T-helper 1 cell (primary cell): ENCODE measurements at regions not wholly inside any gene's neighbourhood (a gene's known extent, or its start where the extent isn't known, plus 50 kb on each side); places are given as distances from the start of the nearest gene placed in this dataset.
"Not testable (repeated sequence)": the region's sequence is repeated elsewhere in the genome, so short reads cannot be mapped to it uniquely, and the experiment has no call there.

Experiments used
- DNase-seq, 5 donors: peaks; one replicate each; pipeline ENCODE4 v3.0.0-alpha.2; 2012 to 2020

DNA sequence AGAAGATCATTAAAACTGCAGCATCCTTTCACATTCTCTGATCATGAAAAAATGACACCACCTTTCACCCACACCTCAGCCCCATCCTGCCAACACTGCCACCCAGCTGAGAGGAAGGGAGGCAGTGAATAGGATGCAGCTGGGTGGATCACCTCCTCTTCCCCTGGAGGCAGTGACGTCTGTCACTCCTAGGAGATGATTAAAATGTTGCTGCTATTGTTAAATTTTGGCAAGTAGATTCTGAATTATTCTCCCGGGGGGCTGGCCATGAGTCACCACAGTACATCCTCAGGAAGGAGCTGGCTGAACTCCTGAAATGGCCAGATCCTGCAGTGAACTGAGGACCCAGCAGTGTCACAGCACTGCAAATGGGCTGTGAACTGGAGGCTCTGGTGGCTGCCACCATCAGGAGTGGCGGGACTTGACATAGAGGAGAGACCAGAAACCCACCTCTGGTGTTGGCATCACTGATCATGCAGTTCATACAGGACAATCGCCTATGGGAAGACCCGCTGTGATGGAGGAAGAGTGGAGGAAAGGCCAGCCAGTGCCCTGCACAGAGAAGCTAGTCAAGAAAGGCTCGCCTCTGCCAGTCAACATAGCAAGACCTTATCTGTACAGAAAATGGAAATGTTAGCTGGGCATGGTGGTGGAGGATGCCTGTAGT is 199.1 kb downstream of the FAM43A start:
- no peak for DNase-seq

DNA sequence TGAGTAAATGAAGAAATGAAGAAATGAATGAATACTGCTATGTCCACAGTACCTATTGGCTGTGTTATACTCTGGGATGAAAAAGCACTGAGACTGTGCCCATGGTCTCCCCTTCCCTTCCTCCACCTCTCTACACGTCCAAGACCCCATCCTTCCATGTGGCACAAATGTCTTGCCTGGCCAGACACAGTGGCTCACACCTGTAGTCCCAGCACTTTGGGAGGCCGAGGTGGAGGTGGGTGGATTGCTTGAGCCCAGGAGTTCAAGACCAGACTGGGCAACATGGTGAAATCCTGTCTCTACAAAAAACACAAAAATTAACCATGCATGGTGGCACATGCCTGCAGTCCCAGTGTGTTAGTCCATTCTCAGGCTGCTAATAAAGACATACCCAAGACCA is 200.1 kb downstream of the FAM43A start:
- no peak for DNase-seq

DNA sequence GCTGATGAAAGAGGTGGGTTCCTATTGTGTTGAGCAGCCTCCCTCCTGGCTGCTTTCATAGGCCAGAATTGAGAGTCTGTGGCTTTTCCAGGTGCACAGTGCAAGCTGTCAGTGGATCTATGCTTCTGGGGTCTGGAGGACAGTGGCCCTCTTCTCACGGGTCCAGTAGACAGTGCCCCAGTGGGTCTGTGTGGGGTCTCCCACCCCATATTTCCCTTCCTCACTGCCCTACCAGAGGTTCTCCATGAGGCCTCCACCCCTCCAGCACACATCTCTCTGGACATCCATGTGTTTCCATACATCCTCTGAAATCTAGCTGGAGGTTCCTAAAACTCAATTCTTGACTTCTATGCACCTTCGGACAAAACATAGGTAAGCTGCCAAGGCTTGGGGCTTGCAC is 201.2 kb downstream of the FAM43A start:
- DNase-seq, result no peak

DNA sequence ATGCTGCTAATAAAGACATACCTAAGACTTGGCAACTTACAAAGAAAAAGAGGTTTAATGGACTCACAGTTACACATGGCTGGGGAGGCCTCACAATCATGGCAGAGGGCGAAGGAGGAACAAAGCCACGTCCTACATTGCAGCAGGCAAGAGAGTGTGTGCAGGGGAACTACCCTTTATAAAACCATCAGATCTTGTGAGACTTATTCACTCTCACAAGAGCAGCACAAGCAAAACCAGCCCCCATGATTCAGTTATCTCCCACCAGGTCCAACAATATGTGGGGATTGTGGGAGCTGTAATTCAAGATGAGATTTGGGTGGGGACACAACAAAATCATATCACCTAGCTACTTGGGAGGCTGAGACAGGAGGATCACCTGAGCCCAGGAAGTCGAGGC is 202.4 kb downstream of the FAM43A start:
- not testable (repeated sequence) for DNase-seq

DNA sequence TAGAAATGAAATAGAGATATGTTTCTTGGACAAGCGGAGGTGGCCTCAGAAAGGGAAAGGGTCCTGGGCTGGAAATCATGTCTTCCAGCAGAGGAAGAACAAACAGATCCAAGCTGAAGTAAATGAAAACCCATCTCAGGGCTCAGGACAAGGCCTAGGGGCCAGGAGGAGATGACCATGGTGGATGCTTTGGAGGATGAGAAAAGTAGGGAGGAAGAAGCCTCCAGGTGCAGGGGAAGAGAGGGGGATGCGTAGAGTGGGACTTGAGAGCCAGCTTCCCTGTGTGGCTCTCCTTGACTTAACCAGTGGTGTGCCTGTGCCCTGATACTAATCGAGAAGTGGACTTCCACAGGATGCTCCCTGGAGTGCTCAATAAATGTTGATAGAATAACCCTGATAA is 203.2 kb downstream of the FAM43A start:
- no peak for DNase-seq

DNA sequence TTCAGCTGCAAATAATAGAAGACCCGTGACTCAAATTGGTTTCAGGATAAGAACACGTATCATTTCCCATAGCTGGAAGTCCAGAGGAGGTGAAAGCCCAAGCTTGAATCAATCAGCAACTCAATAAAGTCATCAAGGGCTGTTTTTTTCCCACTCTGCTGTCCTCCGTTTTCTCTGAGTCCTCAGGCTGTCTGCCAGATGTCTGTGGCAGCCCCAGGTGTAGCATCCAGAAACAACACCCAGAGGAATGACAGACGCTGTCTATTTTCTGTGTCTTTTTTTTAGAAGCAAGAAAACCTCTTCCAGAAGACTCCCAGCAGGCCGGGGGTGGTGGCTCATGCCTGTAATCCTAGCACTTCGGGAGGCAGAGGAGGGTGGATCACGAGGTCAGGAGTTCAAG is 204.4 kb downstream of the FAM43A start:
- DNase-seq, result no peak

DNA sequence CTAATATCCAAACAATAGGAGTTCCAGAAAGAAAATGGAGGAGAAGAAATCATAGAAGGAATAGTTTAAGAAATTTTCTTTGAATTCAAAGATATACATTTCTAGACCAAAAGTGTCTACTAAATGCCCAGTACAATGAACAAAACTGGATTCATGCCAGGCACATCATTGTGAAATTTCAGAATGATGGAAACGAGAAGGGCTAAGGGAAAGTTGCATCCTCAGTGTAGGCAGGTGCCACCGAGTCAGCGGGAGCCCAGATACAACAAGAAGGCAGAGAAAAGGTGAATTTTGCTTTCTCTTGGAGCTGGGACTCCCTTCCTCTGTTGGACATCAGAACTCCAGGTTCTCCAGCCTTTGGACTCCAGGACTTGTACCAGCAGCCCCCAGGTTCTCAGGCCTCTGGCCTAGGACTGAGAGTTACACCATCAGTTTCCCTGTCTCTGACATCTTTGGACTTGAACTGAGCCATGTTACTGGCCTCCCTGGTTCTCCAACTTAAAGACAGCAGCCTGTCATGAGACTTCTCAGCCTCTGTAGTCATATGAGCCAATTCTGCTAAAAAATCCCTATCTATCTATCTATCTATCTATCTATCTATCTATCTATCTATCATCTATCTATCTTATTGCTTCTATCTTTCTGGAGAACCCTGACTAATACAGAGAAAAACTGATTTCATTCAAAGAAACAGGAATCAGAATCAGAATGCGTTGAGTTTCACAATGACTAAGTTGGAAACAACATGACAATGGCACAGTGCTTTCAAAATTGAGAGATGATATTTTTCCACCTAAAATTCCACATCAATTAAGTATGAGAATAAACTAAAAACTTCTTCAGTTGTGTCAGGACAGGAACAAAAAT is 207.7 kb downstream of the FAM43A start:
- peak in 1 of 5 donors; percentile 51 for DNase-seq

DNA sequence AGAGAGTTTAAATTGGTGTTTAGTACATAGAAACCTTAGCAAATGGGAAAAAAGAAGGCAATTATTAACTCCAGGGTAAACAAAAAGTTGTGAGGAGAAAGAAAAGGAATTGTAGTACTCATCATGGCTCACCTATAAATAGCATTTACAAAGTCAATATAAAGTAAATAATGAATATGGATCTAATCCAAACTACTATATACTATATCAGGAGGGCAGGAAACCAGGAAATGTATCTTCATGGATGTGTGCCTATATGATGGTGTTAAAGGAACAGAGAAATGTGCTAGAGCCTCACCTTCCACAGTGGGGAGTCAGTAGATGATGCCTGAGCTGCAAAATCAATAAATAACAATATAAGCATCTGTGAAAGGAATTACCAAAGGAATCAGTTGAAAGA is 208.9 kb downstream of the FAM43A start:
- DNase-seq, result no peak

DNA sequence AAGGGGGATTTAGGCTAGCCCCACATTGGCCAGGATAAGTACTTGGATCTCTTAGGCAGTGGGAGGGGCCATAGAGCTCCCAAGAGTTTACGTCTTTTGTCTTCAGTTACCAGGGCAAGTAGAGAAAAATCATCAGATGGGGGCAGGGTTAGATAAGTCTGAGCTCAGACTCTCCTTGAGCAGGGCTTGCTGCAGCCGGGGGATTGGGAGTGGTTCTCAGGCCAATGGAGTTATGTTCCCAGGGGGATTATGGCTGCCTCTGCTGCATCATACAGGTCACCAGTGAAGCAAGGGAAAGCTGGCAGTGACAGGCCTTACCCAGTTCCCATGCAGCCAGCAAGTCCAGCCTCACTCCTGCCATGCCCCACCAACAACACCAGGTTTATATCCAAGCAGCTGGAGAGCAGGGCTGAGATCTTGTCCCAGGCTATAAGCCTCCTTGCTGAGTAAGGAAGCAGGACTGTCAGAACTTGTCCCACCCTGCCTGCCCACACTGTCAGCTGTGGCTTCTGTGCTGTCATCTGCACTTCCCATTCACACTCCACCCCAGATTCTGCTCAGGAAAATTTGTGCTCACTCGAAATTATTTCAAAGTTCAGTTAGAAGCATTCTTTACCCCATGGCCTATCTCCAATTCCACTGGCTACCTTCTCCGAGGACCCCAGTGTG is 215.3 kb downstream of the FAM43A start:
- no peak for DNase-seq

DNA sequence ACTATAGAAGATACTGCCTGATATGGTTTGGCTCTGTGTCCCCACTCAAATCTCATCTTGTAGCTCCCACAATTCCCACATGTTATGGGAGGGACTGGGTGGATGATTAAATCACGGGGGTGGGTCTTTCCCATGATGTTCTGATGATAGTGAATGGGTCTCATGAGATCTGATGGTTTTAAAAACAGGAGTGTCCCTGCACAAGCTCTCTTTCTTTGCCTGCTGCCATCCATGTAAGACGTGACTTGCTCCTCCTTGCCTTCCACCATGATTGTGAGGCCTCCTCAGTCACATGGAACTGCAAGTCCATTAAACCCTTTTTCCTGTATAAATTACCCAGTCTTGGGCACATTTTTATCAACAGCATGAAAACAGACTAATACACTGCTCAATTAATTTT is 217.8 kb downstream of the FAM43A start:
- not testable (repeated sequence) for DNase-seq

DNA sequence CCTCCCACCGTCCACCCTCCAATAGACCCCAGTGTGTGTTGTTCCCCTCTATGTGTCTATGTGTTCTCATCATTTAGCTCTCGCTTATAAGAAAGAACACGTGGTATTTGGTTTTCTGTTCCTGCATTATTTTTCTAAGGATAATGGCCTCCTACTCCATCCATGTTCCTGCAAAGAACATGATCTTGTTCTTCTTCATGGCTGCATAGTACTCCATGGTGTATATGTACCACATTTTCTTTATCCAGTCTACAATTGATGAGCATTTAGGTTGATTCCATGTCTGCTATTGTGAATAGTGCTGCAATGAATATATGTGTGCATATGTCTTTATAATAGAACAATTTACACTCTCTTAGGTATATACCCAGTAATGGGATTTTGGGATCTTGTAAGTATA is 219.3 kb downstream of the FAM43A start:
- DNase-seq, result not testable (repeated sequence)

DNA sequence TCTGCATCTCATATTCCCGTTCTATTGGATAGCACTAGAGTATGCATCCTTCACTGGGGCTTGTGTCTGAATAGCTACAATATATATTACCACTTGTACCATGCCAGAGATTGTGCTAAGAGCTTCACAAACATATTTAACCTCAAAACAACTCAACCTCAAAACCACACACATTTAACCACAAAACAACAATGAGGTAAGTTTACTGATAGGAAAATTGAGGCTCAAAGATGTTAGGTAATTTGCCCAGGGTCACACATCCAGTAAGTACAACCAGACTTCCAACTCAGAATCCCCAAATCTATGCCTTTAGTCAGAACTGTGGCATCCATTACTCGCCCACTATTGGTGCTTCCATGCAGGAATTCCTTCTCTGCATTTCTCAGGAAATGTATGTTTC is 220.0 kb downstream of the FAM43A start:
- DNase-seq, result no peak

DNA sequence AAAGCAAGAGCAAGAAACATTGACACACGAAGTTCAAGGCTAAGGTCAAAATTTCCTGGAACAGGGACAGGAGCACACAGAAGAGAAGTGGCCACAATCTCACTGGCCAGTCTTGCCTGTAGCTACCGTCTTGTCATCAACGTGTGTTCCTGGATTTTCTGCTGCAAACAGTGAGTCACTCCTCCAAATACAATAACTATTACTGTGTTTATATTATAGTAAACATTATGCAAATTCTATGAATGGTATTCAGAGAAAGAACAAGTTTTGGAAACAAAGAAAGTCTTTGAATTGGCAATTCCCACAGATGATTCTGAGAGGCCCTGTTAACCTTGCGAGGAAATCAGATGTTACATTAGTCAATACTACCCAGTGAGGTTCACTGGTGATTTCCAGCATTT is 220.5 kb downstream of the FAM43A start:
- no peak for DNase-seq

DNA sequence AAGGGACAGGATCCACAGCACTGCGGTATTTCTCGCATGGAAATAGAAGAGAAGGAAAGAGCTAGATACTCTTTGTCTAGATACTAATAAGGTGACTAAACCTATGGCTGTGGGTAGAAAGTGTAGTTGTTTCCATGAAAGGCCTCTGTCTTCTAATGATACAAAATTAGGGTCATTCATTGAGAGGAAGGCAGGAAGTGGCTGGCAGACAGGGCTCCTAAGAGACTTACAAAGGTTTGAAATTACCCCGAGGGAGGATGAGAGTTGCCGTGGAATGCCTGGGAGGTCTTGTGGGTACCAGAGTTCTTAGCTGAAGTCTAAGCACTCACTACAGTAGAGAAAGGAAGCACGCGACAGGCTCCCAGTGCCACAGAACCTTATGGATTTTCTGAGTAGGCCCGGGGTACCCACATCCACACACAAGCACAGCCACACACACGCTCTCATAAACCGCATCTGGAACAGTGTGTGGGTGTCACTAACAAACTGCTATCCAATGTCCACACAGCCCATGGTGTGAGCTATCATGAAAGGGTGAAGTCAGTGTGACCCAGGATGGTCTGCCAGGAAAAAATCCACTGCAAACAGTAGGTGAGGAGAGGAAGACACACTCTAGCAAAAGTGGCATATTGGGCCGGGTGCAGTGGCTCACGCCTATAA is 221.4 kb downstream of the FAM43A start:
- DNase-seq, result peak in 1 of 5 donors; percentile 18

DNA sequence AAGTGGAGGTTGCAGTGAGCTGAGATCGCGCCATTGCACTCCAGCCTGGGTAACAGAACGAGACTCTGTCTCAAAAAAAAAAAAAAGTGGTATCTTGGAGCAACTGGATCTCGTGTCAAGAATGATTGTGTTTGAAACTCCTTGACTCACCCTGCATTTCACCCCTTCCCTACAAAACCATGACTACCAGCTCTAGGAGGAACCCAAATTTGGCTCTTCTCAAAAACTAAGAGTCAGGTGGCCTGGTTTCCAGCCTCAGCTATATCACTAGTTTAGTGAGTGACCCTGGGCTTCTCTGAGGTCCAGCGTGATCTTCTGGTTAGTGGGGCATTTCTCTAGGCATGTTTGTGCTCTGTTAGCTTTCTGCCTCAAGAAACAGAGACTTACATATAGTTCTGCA is 222.1 kb downstream of the FAM43A start:
- no peak for DNase-seq

DNA sequence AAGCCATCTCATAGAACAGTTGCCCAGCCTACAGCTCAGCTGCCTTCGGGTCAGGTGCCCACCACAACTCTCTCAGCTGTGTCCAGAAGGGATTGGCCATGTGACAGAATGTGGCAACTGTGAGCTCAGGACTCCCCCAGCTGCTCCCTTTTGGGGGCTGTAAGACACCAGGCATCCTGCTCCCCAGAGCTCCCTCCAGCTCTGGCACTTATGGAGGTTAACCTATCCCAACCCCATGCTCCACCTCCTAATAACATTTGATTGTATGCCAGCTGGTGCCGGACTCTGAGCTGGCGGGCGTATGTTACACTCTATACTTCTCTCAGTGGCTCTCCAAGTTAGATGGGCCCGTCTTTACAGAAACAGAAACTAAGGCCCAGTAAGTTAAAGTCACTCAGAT is 222.8 kb downstream of the FAM43A start:
- DNase-seq, result no peak

DNA sequence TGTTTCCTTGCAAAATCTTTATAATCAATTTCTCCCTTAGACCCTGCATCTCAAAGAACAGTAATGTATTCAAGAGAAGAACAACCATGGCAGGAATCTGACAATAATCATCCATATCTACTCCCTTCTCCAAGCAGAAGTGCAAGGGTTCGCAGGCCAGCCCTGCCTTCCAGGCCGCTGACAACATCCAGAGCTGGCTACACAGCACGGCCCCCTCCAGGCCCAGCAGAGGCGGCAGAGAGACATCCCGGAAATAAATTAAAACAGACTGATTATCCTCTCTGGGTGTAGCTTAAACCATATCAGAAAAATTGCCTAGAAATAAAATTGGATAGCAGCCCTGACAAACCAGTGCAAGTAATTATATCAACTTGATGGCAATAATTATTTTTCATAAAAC is 223.3 kb downstream of the FAM43A start:
- DNase-seq, result no peak

DNA sequence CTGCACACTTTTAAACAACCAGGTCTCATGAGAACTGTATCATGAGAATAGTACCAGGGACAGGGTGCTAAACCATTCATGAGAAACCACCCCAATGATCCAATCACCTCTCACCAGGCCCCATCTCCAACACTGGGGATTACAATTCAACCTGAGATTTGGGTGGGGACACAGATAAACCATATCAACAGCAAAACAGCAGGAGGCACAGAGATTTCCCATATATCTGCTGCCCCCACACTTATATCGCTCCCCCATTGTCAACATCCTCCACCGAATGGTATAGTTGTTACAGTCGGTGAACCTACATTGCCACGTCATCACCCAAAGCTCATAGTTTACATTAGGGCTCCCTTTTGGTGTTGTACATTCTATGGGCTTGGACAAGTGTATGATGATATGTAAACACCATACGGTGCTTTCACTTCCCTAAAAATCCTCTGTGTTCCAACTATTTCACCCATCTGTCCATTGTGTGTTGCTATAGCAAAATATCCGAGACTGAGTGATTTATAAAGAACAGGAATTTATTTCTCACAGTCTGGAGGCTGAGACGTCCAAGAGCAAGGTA is 224.8 kb downstream of the FAM43A start:
- no peak for DNase-seq

DNA sequence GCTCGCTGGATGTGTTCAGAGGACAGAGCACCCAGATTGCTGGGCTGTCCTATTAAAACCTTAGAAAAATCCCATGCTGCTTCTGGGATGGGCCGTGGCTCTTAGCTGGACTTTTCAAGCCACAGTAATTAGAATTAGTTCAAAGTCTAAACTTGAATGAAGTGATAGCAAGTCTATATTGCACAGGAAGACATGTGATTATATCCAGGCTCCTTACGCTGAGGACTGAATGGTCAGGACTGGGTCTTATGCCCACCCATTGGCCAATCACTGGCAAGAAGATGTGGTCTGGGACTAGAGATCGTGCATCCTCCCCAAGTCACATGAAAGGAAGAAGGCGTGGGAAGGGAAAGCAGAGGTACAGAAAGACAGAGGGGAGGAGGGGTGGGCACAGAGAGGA is 227.6 kb downstream of the FAM43A start:
- DNase-seq, result no peak

DNA sequence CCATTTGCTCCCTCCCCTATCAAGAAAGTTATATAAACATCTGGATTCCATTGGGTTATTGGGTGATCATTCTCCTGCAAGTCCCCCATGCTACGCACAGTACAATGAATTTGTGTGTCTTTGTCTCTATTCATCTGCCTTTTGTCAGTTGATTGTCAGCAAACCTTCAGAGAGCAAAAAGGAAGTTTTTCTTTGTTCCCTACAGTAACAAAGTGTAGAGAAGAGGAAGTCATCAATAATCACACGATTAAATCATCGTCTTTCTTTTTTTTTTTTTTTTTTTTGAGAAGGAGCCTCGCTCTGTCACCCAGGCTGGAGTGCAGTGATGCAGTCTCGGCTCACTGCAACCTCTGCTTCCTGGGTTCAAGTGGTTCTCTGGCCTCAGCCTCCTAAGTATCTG is 239.2 kb downstream of the FAM43A start:
- not testable (repeated sequence) for DNase-seq

DNA sequence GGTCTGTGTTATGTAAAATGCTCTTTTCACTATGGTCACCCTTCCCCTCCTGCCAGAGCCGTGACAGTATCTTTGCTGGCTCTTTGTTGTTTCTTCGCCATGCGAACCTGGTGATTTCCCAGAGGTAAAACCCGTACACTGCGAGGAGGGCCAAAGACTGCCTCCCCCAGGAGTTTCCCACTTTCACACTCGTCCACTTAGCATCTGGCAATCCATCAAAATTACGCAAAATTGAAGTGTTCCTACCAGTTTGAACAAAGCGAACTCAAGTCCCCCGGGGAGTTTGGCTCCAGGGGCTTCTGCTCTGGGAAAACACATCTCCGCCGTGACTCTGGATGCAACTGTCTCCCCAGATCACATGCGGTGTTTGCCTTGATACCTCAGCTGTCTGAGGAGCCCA is 239.9 kb downstream of the FAM43A start:
- DNase-seq, result no peak

DNA sequence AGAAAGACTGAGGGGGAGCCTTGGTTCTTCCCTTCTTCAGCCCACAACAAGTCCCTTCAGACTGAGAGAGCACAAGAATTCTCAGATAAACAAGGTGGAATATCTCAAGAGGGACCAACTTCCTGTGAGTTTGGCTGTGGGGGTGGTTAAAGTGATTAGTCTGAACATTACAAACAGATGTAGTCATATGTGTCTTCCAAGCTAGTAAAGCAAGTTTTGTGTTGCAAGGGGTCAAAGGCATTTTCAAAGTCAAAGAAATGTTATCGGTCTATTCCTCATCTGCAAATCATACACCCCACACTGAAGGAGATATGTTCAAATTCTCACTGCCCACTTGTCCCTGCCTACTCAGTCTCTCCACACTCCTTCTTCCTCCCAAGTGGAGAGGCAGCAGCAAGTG is 242.5 kb downstream of the FAM43A start:
- DNase-seq, result no peak
